Neural cell (in vitro differentiated cells): ENCODE measurements at regions not wholly inside any gene's neighbourhood (a gene's known extent, or its start where the extent isn't known, plus 50 kb on each side); places are given as distances from the start of the nearest gene placed in this dataset.

Experiments
- H2AFZ ChIP-seq: fragments of 200-600, 300-800 bp; sonication (generic), shearing (Covaris generic); 2 replicates; pipeline ENCODE4 v1.6.0; 2014; ENCODE audit warnings: low read depth, mild to moderate bottlenecking, antibody characterized with exemption, low read length, moderate library complexity
- H3F3A ChIP-seq: fragments of 200-600 bp; shearing (Covaris generic); 2 replicates; pipeline ENCODE4 v1.6.1; 2016; ENCODE audit warnings: mild to moderate bottlenecking, moderate library complexity, mixed read lengths, antibody characterized with exemption, low read length; ENCODE audit not compliant: insufficient read depth, poor library complexity, severe bottlenecking
- H3K27ac ChIP-seq: fragments of 200-600, 300-800 bp; sonication (generic), shearing (Covaris generic); 2 replicates; pipeline ENCODE4 v1.5.1; 2014; ENCODE audit warnings: mild to moderate bottlenecking, low read length, moderate library complexity
- H3K27me3 ChIP-seq: fragments of 300-800, 200-600 bp; sonication (generic), shearing (Covaris generic); 2 replicates; pipeline ENCODE4 v1.6.0; 2014; ENCODE audit warnings: mild to moderate bottlenecking, low read depth, low read length, moderate library complexity; ENCODE audit not compliant: insufficient read depth
- H3K36me3 ChIP-seq: fragments of 300-800, 200-600 bp; sonication (generic), shearing (Covaris generic); 2 replicates; pipeline ENCODE4 v1.5.1; 2014; ENCODE audit warnings: mild to moderate bottlenecking, antibody characterized with exemption, low read length, moderate library complexity; ENCODE audit not compliant: insufficient read depth
- H3K4me2 ChIP-seq: fragments of 300-800, 200-600 bp; sonication (generic), shearing (Covaris generic); 2 replicates; pipeline ENCODE4 v1.6.0; 2014; ENCODE audit warnings: mild to moderate bottlenecking, low read length
- H3K4me3 ChIP-seq: fragments of 300-800, 200-600 bp; sonication (generic), shearing (Covaris generic); 2 replicates; pipeline ENCODE4 v1.5.1; 2014; ENCODE audit warnings: mild to moderate bottlenecking, low read length, moderate library complexity
- H3K79me2 ChIP-seq: fragments of 200-600 bp; shearing (Covaris generic); replicated peaks from 2 replicates; pipeline ENCODE4 v1.6.0; 2014; ENCODE audit warnings: mild to moderate bottlenecking, low read length, moderate library complexity; ENCODE audit not compliant: insufficient read depth
- H3K9ac ChIP-seq: fragments of 300-800, 200-600 bp; sonication (generic), shearing (Covaris generic); 2 replicates; pipeline ENCODE4 v1.6.1; 2016; ENCODE audit warnings: mild to moderate bottlenecking, low read length, mixed read lengths
- H3K9me2 ChIP-seq: fragments of 200-600 bp; shearing (Covaris generic); 2 replicates; pipeline ENCODE4 v1.6.1; 2016; ENCODE audit warnings: mild to moderate bottlenecking, low read length, mixed read lengths; ENCODE audit not compliant: insufficient read depth
- H3K9me3 ChIP-seq: fragments of 200-600, 300-800 bp; sonication (generic), shearing (Covaris generic); 2 replicates; pipeline ENCODE4 v1.6.1; 2016; ENCODE audit warnings: mild to moderate bottlenecking, mixed run types, low read length, moderate library complexity, mixed read lengths
- H4K20me1 ChIP-seq: fragments of 200-600 bp; shearing (Covaris generic); 2 replicates; pipeline ENCODE4 v1.6.1; 2016; ENCODE audit warnings: mild to moderate bottlenecking, mixed run types; ENCODE audit not compliant: insufficient read depth
- EZH2 ChIP-seq: fragments of 200-600, 300-800 bp; shearing (Covaris generic), sonication (generic); IDR thresholded peaks from 2 replicates; pipeline ENCODE4 v1.6.1; 2014; ENCODE audit warnings: antibody characterized with exemption, low read length, borderline replicate concordance, mild to moderate bottlenecking; ENCODE audit not compliant: insufficient read depth, poor library complexity, severe bottlenecking
- MXI1 ChIP-seq: fragments of 450-650 bp; conservative IDR thresholded peaks from 2 replicates; pipeline ENCODE4 v1.6.1; 2014; ENCODE audit warnings: antibody characterized with exemption, mild to moderate bottlenecking; ENCODE audit not compliant: poor library complexity, severe bottlenecking
- POLR2AphosphoS5 ChIP-seq: IDR thresholded peaks from 2 replicates; pipeline ENCODE4 v1.6.1; 2012
- RAD21 ChIP-seq: fragments of 450-650 bp; conservative IDR thresholded peaks from 2 replicates; pipeline ENCODE4 v1.6.1; 2014; ENCODE audit warnings: antibody characterized with exemption, mild to moderate bottlenecking, moderate library complexity
- REST ChIP-seq: IDR thresholded peaks from 2 replicates; pipeline ENCODE4 v1.6.1; 2012; ENCODE audit warnings: borderline replicate concordance
- SMC3 ChIP-seq: fragments of 450-650 bp; conservative IDR thresholded peaks from 2 replicates; pipeline ENCODE4 v1.6.1; 2014; ENCODE audit warnings: antibody characterized with exemption, mild to moderate bottlenecking, moderate library complexity; ENCODE audit not compliant: poor library complexity
- TAF1 ChIP-seq: IDR thresholded peaks from 2 replicates; pipeline ENCODE4 v1.6.1; 2012; ENCODE audit warnings: low read depth

DNA sequence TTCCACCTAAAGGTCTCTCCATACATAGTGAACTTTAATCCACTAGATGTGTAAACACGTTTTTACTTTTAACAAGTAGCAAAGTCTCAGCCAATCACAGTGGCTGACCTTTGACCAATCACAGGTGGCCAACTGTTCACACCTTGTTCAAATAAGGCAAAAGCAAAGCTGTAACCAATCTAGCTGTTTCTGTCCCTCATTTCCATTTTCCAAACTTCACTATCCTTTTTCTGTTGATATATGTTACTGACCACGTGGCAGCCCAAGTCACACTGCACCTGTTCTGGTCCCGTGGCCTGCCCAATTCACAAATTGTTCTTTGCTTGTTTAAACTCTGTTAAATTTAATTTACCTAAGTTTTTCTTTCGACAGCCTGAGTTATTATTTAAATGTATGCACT, 393.5 kb upstream of the NETO1 start:
- no peak overlapping the region for H3K9ac ChIP-seq
- H3K27me3 ChIP-seq: no peaks in the 10 kb centered on the region
- H3K9me3 ChIP-seq: no peaks in the 10 kb centered on the region
- H3K4me3 ChIP-seq: no peak overlapping the region
- no peaks in the 10 kb centered on the region for H3K79me2 ChIP-seq
- H3K36me3 ChIP-seq: no peaks in the 10 kb centered on the region
- H2AFZ ChIP-seq: no peak overlapping the region
- H4K20me1 ChIP-seq: no peaks in the 10 kb centered on the region
- H3K9me2 ChIP-seq: no peaks in the 10 kb centered on the region
- TF ChIP-seq REST (no peak), POLR2AphosphoS5 (no peak), MXI1 (no peak), EZH2 (no peak), SMC3 (no peak), TAF1 (no peak), RAD21 (no peak)
- no peak overlapping the region for H3K4me2 ChIP-seq
- H3F3A ChIP-seq: no peaks in the 10 kb centered on the region
- H3K27ac ChIP-seq: no peak overlapping the region

GRCh38 chr18:73258375-73259087, 390.7 kb upstream of the NETO1 start:
- H3K36me3 ChIP-seq: no peaks in the 10 kb centered on the region
- H3K4me2 ChIP-seq: no peak overlapping the region
- no peaks in the 10 kb centered on the region for H3K79me2 ChIP-seq
- H3F3A ChIP-seq: no peaks in the 10 kb centered on the region
- no peaks in the 10 kb centered on the region for H4K20me1 ChIP-seq
- no peak overlapping the region for H3K27ac ChIP-seq
- H3K4me3 ChIP-seq: no peak overlapping the region
- H3K9me2 ChIP-seq: no peaks in the 10 kb centered on the region
- no peaks in the 10 kb centered on the region for H3K9me3 ChIP-seq
- no peak overlapping the region for H2AFZ ChIP-seq
- H3K27me3 ChIP-seq: no peaks in the 10 kb centered on the region
- no peak overlapping the region for H3K9ac ChIP-seq
- TF ChIP-seq RAD21 (no peak), TAF1 (no peak), REST (no peak), POLR2AphosphoS5 (no peak)
